GM12878 (cell line): ENCODE measurements at regions not wholly inside any gene's neighbourhood (a gene's known extent, or its start where the extent isn't known, plus 50 kb on each side); places are given as distances from the start of the nearest gene placed in this dataset.

Experiments
- CTCF ChIP-seq, 3 experiments: IDR thresholded peaks in 2 of 3; conservative IDR thresholded peaks in 1 of 3; 2 replicates each; pipeline ENCODE4 v1.5.1; 2011; ENCODE audit warnings: low read depth in 3 of 3, low read length in 3 of 3, mild to moderate bottlenecking in 3 of 3, control low read depth in 2 of 3, moderate library complexity in 2 of 3, inconsistent platforms in 1 of 3, mixed read lengths in 1 of 3; ENCODE audit not compliant: control insufficient read depth in 2 of 3, insufficient read depth in 1 of 3; ENCODE audit errors: extremely low read depth in 1 of 3
- PKNOX1 ChIP-seq: fragments of 450-650 bp; IDR thresholded peaks from 2 replicates; pipeline ENCODE4 v1.6.1; 2016; ENCODE audit warnings: mild to moderate bottlenecking
- POLR2A ChIP-seq: IDR thresholded peaks from 2 replicates; pipeline ENCODE4 v1.6.1; 2011; ENCODE audit warnings: low read depth, mild to moderate bottlenecking, low read length
- SPI1 ChIP-seq: IDR thresholded peaks from 2 replicates; pipeline ENCODE4 v1.6.1; 2011; ENCODE audit warnings: low read depth, mild to moderate bottlenecking, low read length, moderate library complexity, borderline replicate concordance; ENCODE audit not compliant: insufficient read depth
- ZBTB40 ChIP-seq: fragments of 450-650 bp; IDR thresholded peaks from 2 replicates; pipeline ENCODE4 v1.6.1; 2016; ENCODE audit warnings: mild to moderate bottlenecking, moderate library complexity, borderline replicate concordance

- TF ChIP-seq CTCF (IDR thresholded peaks at IDR 0.05 in 2 of 3, conservative IDR thresholded peaks at IDR 0.05 in 1 of 3; ENCODE audit: control insufficient read depth in 2 of 3, extremely low read depth in 1 of 3, insufficient read depth in 1 of 3, low read depth in 3 of 3, low read length in 3 of 3): no peak
- TF ChIP-seq ZBTB40: no peak
- no peak for TF ChIP-seq PKNOX1
- no peak for TF ChIP-seq SPI1
- no peak for TF ChIP-seq POLR2A
Measured at GRCh38 chr16:65697521-65697920, 575.7 kb upstream of the CDH11 start.
